ENCODE measurements at regions not wholly inside any gene's neighbourhood (a gene's known extent, or its start where the extent isn't known, plus 50 kb on each side); places are given as distances from the start of the nearest gene placed in this dataset.

DNA sequence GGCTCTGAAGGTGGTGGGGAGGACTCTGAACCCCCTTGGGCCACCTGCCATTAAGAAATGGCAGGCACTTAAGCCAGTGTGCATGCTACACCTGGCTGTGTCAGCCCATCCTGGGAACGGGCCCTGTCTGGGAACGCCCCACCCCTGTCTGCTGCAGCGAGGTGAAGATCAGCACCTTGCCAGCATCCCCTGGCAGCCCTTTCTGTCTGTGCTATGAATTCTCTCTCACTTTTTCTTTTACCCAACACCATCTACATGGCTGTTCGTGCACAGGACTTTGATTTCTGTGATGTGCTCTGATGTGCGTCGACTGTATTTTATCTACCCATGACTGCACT is 452.9 kb upstream of the B3GAT1 start:
- no peak overlapping the region for H3K4me3 ChIP-seq (ENCODE audit: low read length in 2 of 2)
- no peaks in the 10 kb centered on the region for H3K9me3 ChIP-seq (ENCODE audit: control insufficient read depth, low read length)
- ATAC-seq (ENCODE audit: low FRiP score) (no peak), DNase-seq (no peak)
- WGBS, 2 donors: 91 to 94% methylated on average over 6 of the region's 6 CpGs
- H3K27me3 ChIP-seq (ENCODE audit: control insufficient read depth in 1 of 2, insufficient read depth in 2 of 2, low read length in 1 of 2): no peaks in the 10 kb centered on the region
- no peak overlapping the region for H3K27ac ChIP-seq (ENCODE audit: low read depth in 1 of 2, low read length in 2 of 2)
- no peaks in the 10 kb centered on the region for H3K36me3 ChIP-seq (ENCODE audit: control insufficient read depth in 1 of 2, insufficient read depth in 2 of 2, low read length in 1 of 2)
- H3K4me1 ChIP-seq (ENCODE audit: control insufficient read depth in 1 of 2, insufficient read depth in 2 of 2, low read length in 2 of 2): no peaks in the 10 kb centered on the region
- intact Hi-C loops (cut with DNase I): no loop called here

DNA sequence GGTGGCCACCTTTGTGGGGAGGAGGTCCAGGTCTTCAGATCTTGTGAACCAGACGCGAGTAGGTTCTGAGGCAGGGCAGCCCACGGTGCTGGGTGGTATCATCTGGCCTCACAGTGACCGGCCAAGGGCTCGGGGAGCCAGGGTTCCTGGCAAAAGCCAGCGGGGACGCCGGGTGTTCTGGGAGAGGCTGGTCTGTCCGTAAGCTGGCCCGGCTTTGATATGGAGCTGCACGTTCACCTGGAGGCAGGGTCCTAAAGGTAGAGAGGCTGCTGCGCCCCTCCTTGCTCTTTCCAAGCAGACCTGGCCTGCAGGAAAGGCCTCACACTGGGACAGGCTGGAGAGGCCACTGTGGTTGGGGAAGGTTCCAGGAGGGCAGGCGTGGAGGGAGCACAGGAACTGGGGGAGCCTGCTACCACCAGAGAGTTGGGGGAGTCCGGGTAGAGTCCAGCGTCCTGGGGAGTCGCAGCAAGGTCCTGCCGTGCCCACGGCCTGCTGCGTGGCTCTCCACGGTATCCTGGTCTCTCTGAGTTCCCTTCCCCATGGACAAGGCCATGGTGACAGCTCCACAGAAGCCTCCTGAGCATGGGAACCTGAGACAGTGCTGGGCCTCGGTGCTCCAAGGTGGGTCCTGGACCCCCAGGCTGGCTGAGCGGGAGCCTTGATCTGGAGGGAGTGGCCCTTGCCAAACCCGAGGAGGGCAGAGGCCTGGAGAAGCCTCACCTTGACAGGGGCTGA is 452.4 kb upstream of the B3GAT1 start:
- intact Hi-C loops (cut with DNase I): no loop called here
- Histone ChIP-seq H3K27me3 (ENCODE audit: control insufficient read depth in 1 of 2, insufficient read depth in 2 of 2, low read length in 1 of 2) (no peaks in the 10 kb centered on the region), H3K27ac (ENCODE audit: low read depth in 1 of 2, low read length in 2 of 2) (no peak overlapping the region), H3K36me3 (ENCODE audit: control insufficient read depth in 1 of 2, insufficient read depth in 2 of 2, low read length in 1 of 2) (no peaks in the 10 kb centered on the region), H3K9me3 (ENCODE audit: control insufficient read depth, low read length) (no peaks in the 10 kb centered on the region), H3K4me3 (ENCODE audit: low read length in 2 of 2) (no peak overlapping the region), H3K4me1 (ENCODE audit: control insufficient read depth in 1 of 2, insufficient read depth in 2 of 2, low read length in 2 of 2) (no peaks in the 10 kb centered on the region)
- 89 to 95% methylated on average over 22 to 23 of the region's 23 CpGs for WGBS, 2 donors
- ATAC-seq (ENCODE audit: low FRiP score) (peak; percentile 13), DNase-seq (no peak)

DNA sequence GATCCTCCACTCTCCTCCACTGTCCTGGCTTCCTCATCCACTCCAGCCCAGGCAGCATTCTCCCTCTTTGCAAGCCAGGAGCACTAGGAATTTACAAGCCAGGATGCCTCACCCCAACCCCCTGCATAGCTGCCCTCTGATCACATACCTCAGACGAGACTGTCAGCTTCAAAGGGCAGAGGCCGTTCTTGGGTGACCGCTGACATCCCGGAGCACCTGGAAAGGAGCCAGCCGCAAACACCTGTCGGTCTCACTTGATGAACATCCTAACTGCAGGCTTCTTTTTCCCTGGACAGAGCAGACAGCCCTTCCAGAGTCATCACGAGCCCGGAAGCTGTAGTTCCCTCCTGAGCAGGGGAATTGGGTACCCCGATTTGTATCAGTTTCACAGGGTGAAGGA is 451.3 kb upstream of the B3GAT1 start:
- Histone ChIP-seq H3K9me3 (ENCODE audit: control insufficient read depth, low read length) (no peaks in the 10 kb centered on the region), H3K4me3 (ENCODE audit: low read length in 2 of 2) (no peak overlapping the region), H3K36me3 (ENCODE audit: control insufficient read depth in 1 of 2, insufficient read depth in 2 of 2, low read length in 1 of 2) (no peaks in the 10 kb centered on the region), H3K27ac (ENCODE audit: low read depth in 1 of 2, low read length in 2 of 2) (no peak overlapping the region), H3K4me1 (ENCODE audit: control insufficient read depth in 1 of 2, insufficient read depth in 2 of 2, low read length in 2 of 2) (no peaks in the 10 kb centered on the region), H3K27me3 (ENCODE audit: control insufficient read depth in 1 of 2, insufficient read depth in 2 of 2, low read length in 1 of 2) (no peaks in the 10 kb centered on the region)
- WGBS, 2 donors: 79 to 81% methylated on average over 9 of the region's 9 CpGs
- intact Hi-C loops (cut with DNase I): no loop called here
- ATAC-seq (ENCODE audit: low FRiP score) (no peak), DNase-seq (no peak)

DNA sequence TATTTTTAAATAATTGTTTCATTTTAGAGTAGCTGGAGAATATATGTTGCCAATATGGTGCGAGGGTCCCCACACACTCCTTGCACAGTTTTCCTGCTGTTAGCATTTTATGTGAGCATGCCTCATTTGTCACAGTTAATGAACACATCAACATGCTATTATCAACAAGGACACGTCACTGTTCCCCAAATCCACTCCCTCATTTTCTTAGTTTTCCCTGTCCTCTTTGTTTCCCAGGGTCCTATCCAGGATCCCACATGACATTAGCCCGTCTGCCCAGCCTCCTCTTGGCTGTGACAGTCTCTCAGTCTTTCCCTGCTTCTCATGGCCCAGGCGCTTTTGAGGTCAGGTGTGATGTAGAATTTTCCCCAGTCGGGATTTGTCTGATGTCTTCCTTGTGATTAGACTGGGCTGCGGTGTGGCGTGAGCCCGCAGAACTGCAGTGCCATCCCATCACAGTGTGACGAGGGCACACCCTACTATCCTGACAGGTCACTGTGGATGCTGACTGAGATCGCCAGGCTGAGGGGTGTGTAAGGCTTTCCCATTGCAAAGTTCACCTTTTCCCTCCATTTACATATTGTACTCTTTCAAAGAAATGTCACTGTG is 450.6 kb upstream of the B3GAT1 start:
- no peak for ATAC-seq (ENCODE audit: low FRiP score)
- Histone ChIP-seq H3K4me1 (ENCODE audit: control insufficient read depth in 1 of 2, insufficient read depth in 2 of 2, low read length in 2 of 2) (no peaks in the 10 kb centered on the region), H3K4me3 (ENCODE audit: low read length in 2 of 2) (no peak overlapping the region)

DNA sequence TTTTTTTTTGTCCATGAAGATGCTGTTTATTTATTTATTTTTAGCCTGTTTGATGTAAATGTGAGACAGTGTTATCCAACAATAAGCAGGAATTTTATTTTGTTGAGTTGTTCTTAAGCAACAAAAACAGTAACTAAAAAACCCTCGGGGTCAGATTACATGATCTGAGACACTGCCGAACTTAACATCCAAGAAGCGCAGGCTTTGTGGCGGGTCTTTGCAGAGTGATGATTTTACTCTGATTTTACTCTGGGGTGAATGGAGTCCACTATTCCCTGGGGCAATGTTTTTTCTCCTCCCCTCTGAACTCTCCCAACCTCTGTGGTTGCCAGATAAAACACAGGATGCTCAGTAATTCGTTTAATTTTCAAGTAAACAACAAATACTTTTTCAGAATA is 450.1 kb upstream of the B3GAT1 start:
- intact Hi-C loops (cut with DNase I): no loop called here
- no peak overlapping the region for H3K27ac ChIP-seq (ENCODE audit: low read depth in 1 of 2, low read length in 2 of 2)
- WGBS, 2 donors: 48 to 51% methylated on average over 5 of the region's 5 CpGs
- no peaks in the 10 kb centered on the region for H3K36me3 ChIP-seq (ENCODE audit: control insufficient read depth in 1 of 2, insufficient read depth in 2 of 2, low read length in 1 of 2)
- H3K27me3 ChIP-seq (ENCODE audit: control insufficient read depth in 1 of 2, insufficient read depth in 2 of 2, low read length in 1 of 2): no peaks in the 10 kb centered on the region
- no peak overlapping the region for H3K4me3 ChIP-seq (ENCODE audit: low read length in 2 of 2)
- no peaks in the 10 kb centered on the region for H3K4me1 ChIP-seq (ENCODE audit: control insufficient read depth in 1 of 2, insufficient read depth in 2 of 2, low read length in 2 of 2)
- DNase-seq (no peak), ATAC-seq (ENCODE audit: low FRiP score) (no peak)
- no peaks in the 10 kb centered on the region for H3K9me3 ChIP-seq (ENCODE audit: control insufficient read depth, low read length)

More for the DNA sequence above, 450.6 kb upstream of the B3GAT1 start:
- H3K27ac ChIP-seq (ENCODE audit: low read depth in 1 of 2, low read length in 2 of 2): no peak overlapping the region
- 72 to 76% methylated on average over 10 of the region's 10 CpGs for WGBS, 2 donors
- H3K9me3 ChIP-seq (ENCODE audit: control insufficient read depth, low read length): no peaks in the 10 kb centered on the region
- H3K36me3 ChIP-seq (ENCODE audit: control insufficient read depth in 1 of 2, insufficient read depth in 2 of 2, low read length in 1 of 2): no peaks in the 10 kb centered on the region
- H3K27me3 ChIP-seq (ENCODE audit: control insufficient read depth in 1 of 2, insufficient read depth in 2 of 2, low read length in 1 of 2): no peaks in the 10 kb centered on the region
- intact Hi-C loops (cut with DNase I): no loop called here
- DNase-seq: no peak

DNA sequence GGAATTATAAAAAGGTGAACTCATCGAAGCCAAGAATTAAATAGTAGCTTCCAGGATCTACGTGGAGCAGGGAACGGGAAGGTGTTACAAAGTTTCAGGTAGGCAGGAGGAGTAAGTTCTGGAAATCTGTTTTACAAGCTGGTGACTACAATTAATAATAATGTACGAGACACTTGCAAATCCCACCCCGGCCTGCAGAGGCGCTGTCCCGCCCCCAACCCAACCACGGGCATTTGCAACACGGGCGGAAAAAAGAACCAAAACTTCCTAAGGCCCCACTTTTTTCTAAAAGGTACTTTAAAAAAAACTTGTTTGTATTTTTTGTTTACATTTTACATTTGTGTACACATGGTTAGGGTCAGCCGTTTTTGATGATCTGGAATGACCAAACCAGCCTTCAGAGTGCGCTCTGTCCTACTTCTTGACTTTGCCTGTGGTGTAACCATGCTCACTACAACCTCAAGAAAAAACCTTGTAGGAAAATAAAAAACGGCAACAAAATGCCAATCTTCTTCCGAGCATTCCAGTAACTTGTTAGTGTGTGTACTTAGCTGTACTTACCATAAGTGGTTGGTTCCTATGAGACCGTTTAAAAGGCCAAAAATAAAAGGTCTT is 449.6 kb upstream of the B3GAT1 start:
- Histone ChIP-seq H3K27me3 (ENCODE audit: control insufficient read depth in 1 of 2, insufficient read depth in 2 of 2, low read length in 1 of 2) (no peaks in the 10 kb centered on the region), H3K36me3 (ENCODE audit: control insufficient read depth in 1 of 2, insufficient read depth in 2 of 2, low read length in 1 of 2) (no peaks in the 10 kb centered on the region), H3K4me1 (ENCODE audit: control insufficient read depth in 1 of 2, insufficient read depth in 2 of 2, low read length in 2 of 2) (no peaks in the 10 kb centered on the region), H3K27ac (ENCODE audit: low read depth in 1 of 2, low read length in 2 of 2) (no peak overlapping the region), H3K4me3 (ENCODE audit: low read length in 2 of 2) (no peak overlapping the region), H3K9me3 (ENCODE audit: control insufficient read depth, low read length) (no peaks in the 10 kb centered on the region)
- intact Hi-C loops (cut with DNase I): no loop called here
- ATAC-seq (ENCODE audit: low FRiP score) (no peak), DNase-seq (no peak)
- 75 to 78% methylated on average over 15 of the region's 15 CpGs for WGBS, 2 donors

DNA sequence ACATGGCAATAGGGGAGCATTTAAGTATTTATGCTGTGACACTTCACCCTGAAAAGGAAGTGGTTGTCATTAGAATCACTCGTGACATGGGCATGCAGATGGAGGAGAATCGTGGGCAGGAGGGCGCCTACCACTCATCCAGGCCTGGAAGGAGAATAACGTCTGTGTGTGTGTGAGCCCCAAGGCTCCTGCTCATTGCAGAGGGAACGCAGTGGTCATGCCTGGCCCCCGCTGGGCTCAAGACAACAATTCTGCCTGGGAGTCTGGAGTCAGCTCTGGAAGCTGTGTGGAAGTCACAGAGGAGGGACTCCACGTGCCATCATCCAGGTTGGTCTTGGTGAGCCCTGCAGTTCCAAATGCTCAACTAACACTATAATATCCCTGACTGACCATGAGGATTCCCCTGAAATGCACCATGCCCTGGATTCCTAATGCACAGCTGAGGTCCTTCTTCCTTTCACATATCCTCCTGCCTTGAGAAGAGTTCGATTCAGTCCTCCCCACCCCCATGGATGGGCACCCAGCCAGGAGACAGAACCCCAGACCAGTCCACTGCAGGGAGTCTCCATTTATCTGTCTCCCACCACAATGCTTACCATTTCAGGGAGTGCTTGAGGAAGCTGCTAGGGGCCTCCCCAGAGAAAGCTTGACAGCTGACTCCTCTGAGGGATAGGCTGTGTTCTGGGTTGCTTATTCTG is 446.9 kb upstream of the B3GAT1 start:
- DNase-seq: no peak
- 83% methylated on average over 8 of the region's 8 CpGs for WGBS, 2 donors
- H3K36me3 ChIP-seq (ENCODE audit: control insufficient read depth in 1 of 2, insufficient read depth in 2 of 2, low read length in 1 of 2): no peaks in the 10 kb centered on the region

DNA sequence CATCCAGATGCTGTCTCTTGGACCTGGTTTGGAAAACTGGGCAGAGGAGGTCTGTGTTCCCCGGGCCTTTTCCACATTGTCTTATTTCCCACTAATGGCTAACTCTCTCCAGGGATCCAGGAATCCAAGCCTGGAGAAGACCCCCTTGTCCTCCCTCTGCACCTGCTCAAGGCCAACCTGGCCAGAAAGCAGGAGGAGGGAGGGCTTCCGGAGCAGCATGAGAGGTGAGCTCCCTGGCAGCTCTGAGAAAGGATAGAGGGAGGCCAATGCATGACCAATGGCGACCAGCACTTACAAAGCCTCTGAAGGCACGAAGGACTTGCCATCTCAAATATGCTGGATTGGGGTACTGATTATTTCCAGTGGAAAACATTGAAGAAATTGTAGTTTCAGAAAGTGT is 445.0 kb upstream of the B3GAT1 start:
- intact Hi-C loops (cut with DNase I): no loop called here
- 88 to 90% methylated on average over 4 of the region's 4 CpGs for WGBS, 2 donors
- Histone ChIP-seq H3K4me3 (ENCODE audit: low read length in 2 of 2) (no peak overlapping the region), H3K4me1 (ENCODE audit: control insufficient read depth in 1 of 2, insufficient read depth in 2 of 2, low read length in 2 of 2) (no peaks in the 10 kb centered on the region), H3K27me3 (ENCODE audit: control insufficient read depth in 1 of 2, insufficient read depth in 2 of 2, low read length in 1 of 2) (no peaks in the 10 kb centered on the region), H3K36me3 (ENCODE audit: control insufficient read depth in 1 of 2, insufficient read depth in 2 of 2, low read length in 1 of 2) (no peaks in the 10 kb centered on the region), H3K27ac (ENCODE audit: low read depth in 1 of 2, low read length in 2 of 2) (no peak overlapping the region), H3K9me3 (ENCODE audit: control insufficient read depth, low read length) (no peaks in the 10 kb centered on the region)
- ATAC-seq (ENCODE audit: low FRiP score) (no peak), DNase-seq (no peak)

More for the DNA sequence above, 446.9 kb upstream of the B3GAT1 start:
- no peak overlapping the region for H3K27ac ChIP-seq (ENCODE audit: low read depth in 1 of 2, low read length in 2 of 2)
- H3K4me1 ChIP-seq (ENCODE audit: control insufficient read depth in 1 of 2, insufficient read depth in 2 of 2, low read length in 2 of 2): no peaks in the 10 kb centered on the region
- ATAC-seq (ENCODE audit: low FRiP score): no peak
- H3K4me3 ChIP-seq (ENCODE audit: low read length in 2 of 2): no peak overlapping the region
- no peaks in the 10 kb centered on the region for H3K9me3 ChIP-seq (ENCODE audit: control insufficient read depth, low read length)
- H3K27me3 ChIP-seq (ENCODE audit: control insufficient read depth in 1 of 2, insufficient read depth in 2 of 2, low read length in 1 of 2): no peaks in the 10 kb centered on the region
- intact Hi-C loops (cut with DNase I): no loop called here

Data from aorta (tissue), 5 donors.